ENCODE measurements at regions not wholly inside any gene's neighbourhood (a gene's known extent, or its start where the extent isn't known, plus 50 kb on each side); places are given as distances from the start of the nearest gene placed in this dataset.

- FAIRE-seq (no peak), DNase-seq (no peak)
- 31 to 60% (median 39%) methylated on average over 4 of the region's 4 CpGs for WGBS, 3 donors
- Histone ChIP-seq H3K4me3 (ENCODE audit: low read depth in 1 of 3, low read length in 3 of 3) (no peak overlapping the region), H3K9me3 (ENCODE audit: control insufficient read depth in 2 of 2, insufficient read depth in 1 of 2, low read depth in 1 of 2, low read length in 1 of 2) (peaks cover 0 to 3% of the 10 kb centered on the region in 2 donors), H3K27ac (ENCODE audit: low read depth in 1 of 3, low read length in 2 of 3) (no peak overlapping the region), H3K27me3 (ENCODE audit: control insufficient read depth in 3 of 3, insufficient read depth in 3 of 3, low read length in 3 of 3) (no peaks in the 10 kb centered on the region), H3K36me3 (ENCODE audit: control insufficient read depth in 3 of 3, insufficient read depth in 2 of 3, low read depth in 1 of 3, low read length in 3 of 3) (no peaks in the 10 kb centered on the region), H3K4me1 (ENCODE audit: control insufficient read depth in 3 of 3, insufficient read depth in 2 of 3, low read depth in 1 of 3, low read length in 2 of 3) (no peaks in the 10 kb centered on the region)
These were observed 356.5 kb upstream of the CELF2 start for GRCh38 chr10:10661176-10661575.

DNA sequence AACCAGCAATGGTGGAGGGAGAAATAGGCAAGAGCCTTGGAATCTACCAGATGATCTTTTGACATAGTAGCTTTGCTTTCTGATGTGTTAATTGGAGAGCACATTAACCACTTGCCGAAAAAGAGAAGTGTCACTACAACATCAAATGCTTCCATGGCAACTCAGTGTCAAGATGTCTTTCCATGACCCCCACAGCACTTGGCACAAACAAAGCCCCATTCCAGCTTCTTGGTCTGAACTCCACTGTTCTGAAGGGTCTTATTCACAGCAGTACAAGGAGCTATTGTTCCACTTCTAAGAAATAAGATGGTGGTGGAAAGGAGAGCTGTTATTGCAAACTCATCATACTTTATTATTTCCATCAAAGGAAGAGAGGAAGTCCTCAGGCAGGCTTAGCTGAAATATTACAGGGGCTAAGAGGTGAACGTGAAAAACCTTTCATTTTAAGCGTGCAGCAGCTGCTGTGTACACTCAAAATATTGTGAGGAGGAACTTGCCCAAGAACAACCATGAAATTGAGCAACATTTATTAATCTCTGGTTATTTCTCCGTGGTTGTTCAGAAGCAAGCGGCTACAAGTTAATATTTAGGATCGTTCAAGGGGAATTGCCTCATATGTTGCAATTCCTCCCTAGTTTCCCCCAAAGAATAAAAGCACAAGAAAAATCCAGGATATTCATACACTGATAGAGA lies 354.8 kb upstream of the CELF2 start:
- Histone ChIP-seq H3K36me3 (ENCODE audit: control insufficient read depth in 3 of 3, insufficient read depth in 2 of 3, low read depth in 1 of 3, low read length in 3 of 3) (no peaks in the 10 kb centered on the region), H3K4me1 (ENCODE audit: control insufficient read depth in 3 of 3, insufficient read depth in 2 of 3, low read depth in 1 of 3, low read length in 2 of 3) (no peaks in the 10 kb centered on the region), H3K27me3 (ENCODE audit: control insufficient read depth in 3 of 3, insufficient read depth in 3 of 3, low read length in 3 of 3) (no peaks in the 10 kb centered on the region), H3K9me3 (ENCODE audit: control insufficient read depth in 2 of 2, insufficient read depth in 1 of 2, low read depth in 1 of 2, low read length in 1 of 2) (peaks cover 0 to 3% of the 10 kb centered on the region in 2 donors), H3K4me3 (ENCODE audit: low read depth in 1 of 3, low read length in 3 of 3) (no peak overlapping the region), H3K27ac (ENCODE audit: low read depth in 1 of 3, low read length in 2 of 3) (no peak overlapping the region)
- DNase-seq (no peak), FAIRE-seq (no peak)
- 54 to 72% (median 57%) methylated on average over 6 of the region's 6 CpGs for WGBS, 3 donors

GRCh38 chr10:10663622-10664021 lies 354.1 kb upstream of the CELF2 start:
- Histone ChIP-seq H3K27ac (ENCODE audit: low read depth in 1 of 3, low read length in 2 of 3) (no peak overlapping the region), H3K36me3 (ENCODE audit: control insufficient read depth in 3 of 3, insufficient read depth in 2 of 3, low read depth in 1 of 3, low read length in 3 of 3) (no peaks in the 10 kb centered on the region), H3K4me1 (ENCODE audit: control insufficient read depth in 3 of 3, insufficient read depth in 2 of 3, low read depth in 1 of 3, low read length in 2 of 3) (no peaks in the 10 kb centered on the region), H3K4me3 (ENCODE audit: low read depth in 1 of 3, low read length in 3 of 3) (no peak overlapping the region), H3K9me3 (ENCODE audit: control insufficient read depth in 2 of 2, insufficient read depth in 1 of 2, low read depth in 1 of 2, low read length in 1 of 2) (peaks cover 0 to 3% of the 10 kb centered on the region in 2 donors), H3K27me3 (ENCODE audit: control insufficient read depth in 3 of 3, insufficient read depth in 3 of 3, low read length in 3 of 3) (no peaks in the 10 kb centered on the region)
- DNase-seq, result no peak
- 39 to 49% (median 45%) methylated on average over 3 of the region's 3 CpGs for WGBS, 3 donors
- no peak for FAIRE-seq

GRCh38 chr10:10665750-10666149 lies 351.9 kb upstream of the CELF2 start:
- Histone ChIP-seq H3K27me3 (ENCODE audit: control insufficient read depth in 3 of 3, insufficient read depth in 3 of 3, low read length in 3 of 3) (no peaks in the 10 kb centered on the region), H3K9me3 (ENCODE audit: control insufficient read depth in 2 of 2, insufficient read depth in 1 of 2, low read depth in 1 of 2, low read length in 1 of 2) (no peaks in the 10 kb centered on the region), H3K4me3 (ENCODE audit: low read depth in 1 of 3, low read length in 3 of 3) (no peak overlapping the region), H3K4me1 (ENCODE audit: control insufficient read depth in 3 of 3, insufficient read depth in 2 of 3, low read depth in 1 of 3, low read length in 2 of 3) (no peaks in the 10 kb centered on the region), H3K36me3 (ENCODE audit: control insufficient read depth in 3 of 3, insufficient read depth in 2 of 3, low read depth in 1 of 3, low read length in 3 of 3) (no peaks in the 10 kb centered on the region), H3K27ac (ENCODE audit: low read depth in 1 of 3, low read length in 2 of 3) (no peak overlapping the region)
- DNase-seq (no peak), FAIRE-seq (no peak)
- 69 to 87% (median 80%) methylated on average over 6 of the region's 6 CpGs for WGBS, 3 donors

GRCh38 chr10:10667466-10667865 lies 350.2 kb upstream of the CELF2 start:
- Histone ChIP-seq H3K9me3 (ENCODE audit: control insufficient read depth in 2 of 2, insufficient read depth in 1 of 2, low read depth in 1 of 2, low read length in 1 of 2) (no peaks in the 10 kb centered on the region), H3K4me1 (ENCODE audit: control insufficient read depth in 3 of 3, insufficient read depth in 2 of 3, low read depth in 1 of 3, low read length in 2 of 3) (no peaks in the 10 kb centered on the region), H3K4me3 (ENCODE audit: low read depth in 1 of 3, low read length in 3 of 3) (no peak overlapping the region), H3K36me3 (ENCODE audit: control insufficient read depth in 3 of 3, insufficient read depth in 2 of 3, low read depth in 1 of 3, low read length in 3 of 3) (no peaks in the 10 kb centered on the region), H3K27ac (ENCODE audit: low read depth in 1 of 3, low read length in 2 of 3) (no peak overlapping the region), H3K27me3 (ENCODE audit: control insufficient read depth in 3 of 3, insufficient read depth in 3 of 3, low read length in 3 of 3) (no peaks in the 10 kb centered on the region)
- 51 to 65% (median 63%) methylated on average over 5 of the region's 5 CpGs for WGBS, 3 donors
- FAIRE-seq, result no peak
- no peak for DNase-seq

GRCh38 chr10:10676972-10677371 lies 340.7 kb upstream of the CELF2 start:
- H3K36me3 ChIP-seq (ENCODE audit: control insufficient read depth in 3 of 3, insufficient read depth in 2 of 3, low read depth in 1 of 3, low read length in 3 of 3), result no peaks in the 10 kb centered on the region
- no peak for DNase-seq
- no peaks in the 10 kb centered on the region for H3K9me3 ChIP-seq (ENCODE audit: control insufficient read depth in 2 of 2, insufficient read depth in 1 of 2, low read depth in 1 of 2, low read length in 1 of 2)
- no peaks in the 10 kb centered on the region for H3K27me3 ChIP-seq (ENCODE audit: control insufficient read depth in 3 of 3, insufficient read depth in 3 of 3, low read length in 3 of 3)
- no peaks in the 10 kb centered on the region for H3K4me1 ChIP-seq (ENCODE audit: control insufficient read depth in 3 of 3, insufficient read depth in 2 of 3, low read depth in 1 of 3, low read length in 2 of 3)
- no peak for FAIRE-seq
- no peak overlapping the region for H3K27ac ChIP-seq (ENCODE audit: low read depth in 1 of 3, low read length in 2 of 3)
- 90 to 97% (median 92%) methylated on average over 1 of the region's 1 CpG for WGBS, 3 donors
- no peak overlapping the region for H3K4me3 ChIP-seq (ENCODE audit: low read depth in 1 of 3, low read length in 3 of 3)

- no peak for FAIRE-seq
- no peak overlapping the region for H3K4me3 ChIP-seq (ENCODE audit: low read depth in 1 of 3, low read length in 3 of 3)
- no peak overlapping the region for H3K27ac ChIP-seq (ENCODE audit: low read depth in 1 of 3, low read length in 2 of 3)
- peak; percentile 27 to 41 for DNase-seq
- no peaks in the 10 kb centered on the region for H3K27me3 ChIP-seq (ENCODE audit: control insufficient read depth in 3 of 3, insufficient read depth in 3 of 3, low read length in 3 of 3)
- WGBS, 3 donors, result 45 to 59% (median 52%) methylated on average over 3 of the region's 3 CpGs
- no peaks in the 10 kb centered on the region for H3K9me3 ChIP-seq (ENCODE audit: control insufficient read depth in 2 of 2, insufficient read depth in 1 of 2, low read depth in 1 of 2, low read length in 1 of 2)
- no peaks in the 10 kb centered on the region for H3K36me3 ChIP-seq (ENCODE audit: control insufficient read depth in 3 of 3, insufficient read depth in 2 of 3, low read depth in 1 of 3, low read length in 3 of 3)
- no peaks in the 10 kb centered on the region for H3K4me1 ChIP-seq (ENCODE audit: control insufficient read depth in 3 of 3, insufficient read depth in 2 of 3, low read depth in 1 of 3, low read length in 2 of 3)
These were observed 340.2 kb upstream of the CELF2 start for GRCh38 chr10:10677479-10677878.

DNA sequence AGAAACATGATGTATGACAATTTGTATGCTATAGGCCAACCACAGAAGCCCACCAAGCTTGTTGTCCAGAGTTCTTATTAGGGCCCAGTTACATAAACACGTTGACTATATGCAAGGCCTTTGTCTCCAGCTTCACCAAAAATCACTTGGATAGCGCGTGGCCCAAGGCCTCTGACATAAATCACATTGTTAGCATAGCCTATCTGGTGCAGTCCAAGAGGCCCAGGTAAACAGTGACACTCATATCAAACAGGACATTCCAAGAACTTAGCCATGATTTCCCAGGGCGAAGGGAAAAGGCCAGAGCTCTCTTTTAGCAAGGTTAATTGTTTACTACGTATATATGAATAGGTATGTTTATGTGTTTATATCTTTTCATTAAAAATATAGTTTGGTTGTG lies 337.2 kb upstream of the CELF2 start:
- DNase-seq, result no peak
- Histone ChIP-seq H3K4me3 (ENCODE audit: low read depth in 1 of 3, low read length in 3 of 3) (no peak overlapping the region), H3K36me3 (ENCODE audit: control insufficient read depth in 3 of 3, insufficient read depth in 2 of 3, low read depth in 1 of 3, low read length in 3 of 3) (no peaks in the 10 kb centered on the region), H3K27ac (ENCODE audit: low read depth in 1 of 3, low read length in 2 of 3) (no peak overlapping the region), H3K27me3 (ENCODE audit: control insufficient read depth in 3 of 3, insufficient read depth in 3 of 3, low read length in 3 of 3) (no peaks in the 10 kb centered on the region), H3K9me3 (ENCODE audit: control insufficient read depth in 2 of 2, insufficient read depth in 1 of 2, low read depth in 1 of 2, low read length in 1 of 2) (no peaks in the 10 kb centered on the region), H3K4me1 (ENCODE audit: control insufficient read depth in 3 of 3, insufficient read depth in 2 of 3, low read depth in 1 of 3, low read length in 2 of 3) (no peaks in the 10 kb centered on the region)
- WGBS, 3 donors, result 50 to 58% (median 54%) methylated on average over 5 of the region's 5 CpGs
- no peak for FAIRE-seq

- WGBS, 3 donors, result 54 to 77% (median 67%) methylated on average over 4 of the region's 4 CpGs
These were observed 332.7 kb upstream of the CELF2 start for GRCh38 chr10:10684972-10685371.

More at GRCh38 chr10:10684972-10685371, 332.7 kb upstream of the CELF2 start:
- Histone ChIP-seq H3K9me3 (ENCODE audit: control insufficient read depth in 2 of 2, insufficient read depth in 1 of 2, low read depth in 1 of 2, low read length in 1 of 2) (no peaks in the 10 kb centered on the region), H3K27ac (ENCODE audit: low read depth in 1 of 3, low read length in 2 of 3) (no peak overlapping the region), H3K4me1 (ENCODE audit: control insufficient read depth in 3 of 3, insufficient read depth in 2 of 3, low read depth in 1 of 3, low read length in 2 of 3) (no peaks in the 10 kb centered on the region), H3K4me3 (ENCODE audit: low read depth in 1 of 3, low read length in 3 of 3) (no peak overlapping the region), H3K27me3 (ENCODE audit: control insufficient read depth in 3 of 3, insufficient read depth in 3 of 3, low read length in 3 of 3) (peaks cover 0 to 2% (median 0%) of the 10 kb centered on the region in 3 donors), H3K36me3 (ENCODE audit: control insufficient read depth in 3 of 3, insufficient read depth in 2 of 3, low read depth in 1 of 3, low read length in 3 of 3) (no peaks in the 10 kb centered on the region)
- DNase-seq (no peak), FAIRE-seq (no peak)

Measured in small intestine (tissue), 7 donors.